Breast epithelium (tissue), 4 donors: ENCODE measurements at regions not wholly inside any gene's neighbourhood (a gene's known extent, or its start where the extent isn't known, plus 50 kb on each side); places are given as distances from the start of the nearest gene placed in this dataset.

ENCODE experiments used
- DNase-seq, 2 donors: peaks; one replicate each; pipeline ENCODE4 v3.0.0-alpha.2; 2019; ENCODE audit warnings: low spot score in 2 of 2
- H3K27ac ChIP-seq, 2 donors: fragments of 200-600 bp; sonication (generic) in 1 of 2; one replicate each; pipeline ENCODE4 v1.5.1; 2016 to 2019; ENCODE audit warnings: mild to moderate bottlenecking in 1 of 2
- H3K27me3 ChIP-seq, 2 donors: fragments of 200-600 bp; sonication (generic) in 1 of 2; one replicate each; pipeline versions ENCODE4 v1.5.1 to v1.6.0; 2017 to 2019; ENCODE audit warnings: control low read depth in 1 of 2, mild to moderate bottlenecking in 1 of 2
- H3K36me3 ChIP-seq: fragments of 200-600 bp; one replicate; pipeline ENCODE4 v1.5.1; 2019
- H3K4me1 ChIP-seq, 2 donors: fragments of 200-600 bp; sonication (generic); one replicate each; pipeline ENCODE4 v1.5.1; 2016 to 2019; ENCODE audit warnings: control low read depth in 1 of 2
- H3K4me3 ChIP-seq, 3 donors: fragments of 200-600 bp; sonication (generic); 1 replicate in 2 of 3; 2 replicates in 1 of 3; pipeline ENCODE4 v1.5.1; 2016 to 2019; ENCODE audit warnings: mild to moderate bottlenecking in 3 of 3, moderate library complexity in 2 of 3
- H3K9me3 ChIP-seq, 2 donors: fragments of 200-600 bp; sonication (generic) in 1 of 2; one replicate each; pipeline ENCODE4 v1.5.1; 2016 to 2019; ENCODE audit warnings: control low read depth in 1 of 2
- CTCF ChIP-seq, 3 donors: fragments of 450-650 bp; IDR thresholded peaks; one replicate each; pipeline ENCODE4 v1.5.1; 2016 to 2017; ENCODE audit warnings: antibody characterized with exemption in 3 of 3, mild to moderate bottlenecking in 3 of 3, moderate library complexity in 3 of 3
- POLR2A ChIP-seq: fragments of 450-650 bp; IDR thresholded peaks from one replicate; pipeline ENCODE4 v1.6.1; 2016; ENCODE audit warnings: antibody characterized with exemption, mild to moderate bottlenecking, moderate library complexity
- POLR2AphosphoS5 ChIP-seq, 3 donors: sonication (generic); formaldehyde crosslinking; IDR thresholded peaks; one replicate each; pipeline ENCODE4 v1.6.1; 2017; ENCODE audit warnings: antibody characterized with exemption in 3 of 3
- intact Hi-C: fragments of 100-400 bp; cut with DNase I; formaldehyde crosslinking; loops from one replicate; pipeline ENCODE4 v1.15.1; 2023; ENCODE audit warnings: low total_unique reads

- H3K27me3 ChIP-seq = no peaks in the 10 kb centered on the region
- H3K27ac ChIP-seq = no peak overlapping the region
- H3K4me3 ChIP-seq = no peak overlapping the region
- intact Hi-C loops = no loop called here
- no peaks in the 10 kb centered on the region for H3K36me3 ChIP-seq
- DNase-seq = no peak
- no peaks in the 10 kb centered on the region for H3K4me1 ChIP-seq
- no peak for TF ChIP-seq POLR2A
- TF ChIP-seq POLR2AphosphoS5 (IDR thresholded peaks at IDR 0.05) = no peak
- no peak for TF ChIP-seq CTCF (IDR thresholded peaks at IDR 0.05)
- peaks cover 0 to 5% of the 10 kb centered on the region in 2 donors for H3K9me3 ChIP-seq
Measured at GRCh38 chr20:60402189-60403058, 444.2 kb downstream of the CDH26 start.

GRCh38 chr20:60403105-60403741 is 445.0 kb downstream of the CDH26 start:
- H3K27me3 ChIP-seq = no peaks in the 10 kb centered on the region
- intact Hi-C loops = no loop called here
- DNase-seq = no peak
- no peak overlapping the region for H3K27ac ChIP-seq
- no peaks in the 10 kb centered on the region for H3K36me3 ChIP-seq
- TF ChIP-seq POLR2AphosphoS5 (IDR thresholded peaks at IDR 0.05) = no peak
- no peak for TF ChIP-seq CTCF (IDR thresholded peaks at IDR 0.05)
- no peak for TF ChIP-seq POLR2A
- H3K9me3 ChIP-seq = peaks cover 0 to 5% of the 10 kb centered on the region in 2 donors
- H3K4me1 ChIP-seq = no peaks in the 10 kb centered on the region
- H3K4me3 ChIP-seq = no peak overlapping the region

- Histone ChIP-seq H3K9me3 (no peaks in the 10 kb centered on the region), H3K4me1 (no peaks in the 10 kb centered on the region), H3K27me3 (no peaks in the 10 kb centered on the region), H3K36me3 (no peaks in the 10 kb centered on the region), H3K27ac (no peak overlapping the region), H3K4me3 (no peak overlapping the region)
- intact Hi-C loops = no loop called here
- no peak for TF ChIP-seq POLR2AphosphoS5 (IDR thresholded peaks at IDR 0.05)
- no peak for TF ChIP-seq POLR2A
- TF ChIP-seq CTCF (IDR thresholded peaks at IDR 0.05) = no peak
- no peak for DNase-seq
Measured at GRCh38 chr20:60407011-60407771, 449.0 kb downstream of the CDH26 start.

- Histone ChIP-seq H3K27me3 (no peaks in the 10 kb centered on the region), H3K4me1 (no peaks in the 10 kb centered on the region), H3K4me3 (no peak overlapping the region), H3K9me3 (no peaks in the 10 kb centered on the region), H3K36me3 (no peaks in the 10 kb centered on the region), H3K27ac (no peak overlapping the region)
- no peak for DNase-seq
- TF ChIP-seq CTCF (IDR thresholded peaks at IDR 0.05) = no peak
- TF ChIP-seq POLR2A = no peak
- TF ChIP-seq POLR2AphosphoS5 (IDR thresholded peaks at IDR 0.05) = no peak
- intact Hi-C loops = no loop called here
Measured at GRCh38 chr20:60407938-60408337, 449.7 kb downstream of the CDH26 start.
